Fibroblast of lung (primary cell): ENCODE measurements at regions not wholly inside any gene's neighbourhood (a gene's known extent, or its start where the extent isn't known, plus 50 kb on each side); places are given as distances from the start of the nearest gene placed in this dataset.
"Not testable (repeated sequence)": the region's sequence is repeated elsewhere in the genome, so short reads cannot be mapped to it uniquely, and the experiment has no call there.

ENCODE experiments used
- DNase-seq, 2 donors: peaks; one replicate each; pipeline versions ENCODE4 v3.0.0 to v3.0.0-alpha.2; 2010; ENCODE audit warnings: low read depth in 2 of 2
- H2AFZ ChIP-seq: 2 replicates; pipeline ENCODE4 v1.5.1; 2012; ENCODE audit warnings: low read length, control low read depth, inconsistent platforms
- H3K27ac ChIP-seq: 2 replicates; pipeline ENCODE4 v1.5.1; 2011; ENCODE audit warnings: low read length, control low read depth; ENCODE audit not compliant: insufficient read depth
- H3K27me3 ChIP-seq: 2 replicates; pipeline ENCODE4 v1.5.1; 2011; ENCODE audit warnings: mild to moderate bottlenecking, low read length; ENCODE audit not compliant: control insufficient read depth, insufficient read depth
- H3K36me3 ChIP-seq: 2 replicates; pipeline ENCODE4 v1.5.1; 2011; ENCODE audit warnings: low read length; ENCODE audit not compliant: control insufficient read depth, insufficient read depth
- H3K4me1 ChIP-seq: 2 replicates; pipeline ENCODE4 v1.5.1; 2011; ENCODE audit warnings: low read length; ENCODE audit not compliant: control insufficient read depth, insufficient read depth; ENCODE audit errors: extremely low read depth
- H3K4me2 ChIP-seq: 2 replicates; pipeline ENCODE4 v1.5.1; 2011; ENCODE audit warnings: low read length, control low read depth; ENCODE audit not compliant: insufficient read depth; ENCODE audit errors: extremely low read depth
- H3K4me3 ChIP-seq, 4 experiments: fragments of 200-600 bp in 1 of 4; sonication (generic) in 1 of 4; replicated peaks in 1 of 4; 2 replicates each; pipeline ENCODE4 v1.5.1; 2011 to 2016; ENCODE audit warnings: low read length in 4 of 4, low read depth in 3 of 4, mild to moderate bottlenecking in 3 of 4, control low read depth in 2 of 4, inconsistent platforms in 1 of 4, mixed read lengths in 1 of 4; ENCODE audit not compliant: insufficient read depth in 1 of 4; ENCODE audit errors: control extremely low read depth in 1 of 4
- H3K79me2 ChIP-seq: 2 replicates; pipeline ENCODE4 v1.5.1; 2012; ENCODE audit warnings: mild to moderate bottlenecking, low read length, inconsistent platforms; ENCODE audit not compliant: control insufficient read depth, insufficient read depth
- H3K9ac ChIP-seq: 2 replicates; pipeline ENCODE4 v1.5.1; 2011; ENCODE audit warnings: mild to moderate bottlenecking, low read length, control low read depth; ENCODE audit not compliant: insufficient read depth
- H3K9me3 ChIP-seq: 2 replicates; pipeline ENCODE4 v1.5.1; 2012; ENCODE audit warnings: low read depth, low read length; ENCODE audit not compliant: control insufficient read depth, insufficient read depth
- H4K20me1 ChIP-seq: 2 replicates; pipeline ENCODE4 v1.5.1; 2011; ENCODE audit warnings: low read length; ENCODE audit not compliant: control insufficient read depth, insufficient read depth; ENCODE audit errors: extremely low read depth
- EZH2 ChIP-seq: IDR thresholded peaks from 2 replicates; pipeline ENCODE4 v1.5.1; 2012; ENCODE audit warnings: low read length, control low read depth, mild to moderate bottlenecking; ENCODE audit errors: missing control alignments
- TF ChIP-seq, protein P1 (sequence below), 2 donors: IDR thresholded peaks in 1 of 2; conservative IDR thresholded peaks in 1 of 2; 1 replicate in 1 of 2; 2 replicates in 1 of 2; pipeline ENCODE4 v1.5.1; 2011 to 2012; ENCODE audit warnings: low read length in 2 of 2, control low read depth in 1 of 2, inconsistent platforms in 1 of 2, low read depth in 1 of 2, mild to moderate bottlenecking in 1 of 2

DNA sequence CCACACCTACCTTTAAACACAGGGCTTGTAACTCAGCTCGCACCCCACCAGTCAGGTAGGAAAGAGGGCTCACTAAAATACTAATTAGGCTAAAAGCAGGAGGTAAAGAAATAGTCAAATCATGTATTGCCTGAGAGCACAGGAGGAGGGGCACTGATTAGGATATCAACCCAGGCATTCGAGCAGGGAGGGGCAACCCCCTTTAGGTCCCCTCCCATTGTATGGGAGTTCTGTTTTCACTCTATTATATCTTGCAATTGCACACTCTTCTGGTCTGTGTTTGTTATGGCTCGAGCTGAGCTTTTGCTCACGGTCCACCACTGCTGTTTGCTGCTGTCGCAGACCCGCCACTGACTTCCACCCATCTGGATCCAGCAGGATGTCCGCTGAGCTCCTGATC is 657.2 kb downstream of the PRIM2 start:
- Histone ChIP-seq H3K4me3 (no peak overlapping the region), H4K20me1 (no peaks in the 10 kb centered on the region), H3K79me2 (no peaks in the 10 kb centered on the region), H3K27me3 (no peaks in the 10 kb centered on the region), H2AFZ (no peak overlapping the region), H3K4me2 (no peak overlapping the region), H3K4me1 (no peaks in the 10 kb centered on the region), H3K9ac (no peak overlapping the region), H3K36me3 (no peaks in the 10 kb centered on the region), H3K9me3 (no peaks in the 10 kb centered on the region), H3K27ac (no peak overlapping the region)
- no peak for TF ChIP-seq EZH2
- TF ChIP-seq, protein P1, sequence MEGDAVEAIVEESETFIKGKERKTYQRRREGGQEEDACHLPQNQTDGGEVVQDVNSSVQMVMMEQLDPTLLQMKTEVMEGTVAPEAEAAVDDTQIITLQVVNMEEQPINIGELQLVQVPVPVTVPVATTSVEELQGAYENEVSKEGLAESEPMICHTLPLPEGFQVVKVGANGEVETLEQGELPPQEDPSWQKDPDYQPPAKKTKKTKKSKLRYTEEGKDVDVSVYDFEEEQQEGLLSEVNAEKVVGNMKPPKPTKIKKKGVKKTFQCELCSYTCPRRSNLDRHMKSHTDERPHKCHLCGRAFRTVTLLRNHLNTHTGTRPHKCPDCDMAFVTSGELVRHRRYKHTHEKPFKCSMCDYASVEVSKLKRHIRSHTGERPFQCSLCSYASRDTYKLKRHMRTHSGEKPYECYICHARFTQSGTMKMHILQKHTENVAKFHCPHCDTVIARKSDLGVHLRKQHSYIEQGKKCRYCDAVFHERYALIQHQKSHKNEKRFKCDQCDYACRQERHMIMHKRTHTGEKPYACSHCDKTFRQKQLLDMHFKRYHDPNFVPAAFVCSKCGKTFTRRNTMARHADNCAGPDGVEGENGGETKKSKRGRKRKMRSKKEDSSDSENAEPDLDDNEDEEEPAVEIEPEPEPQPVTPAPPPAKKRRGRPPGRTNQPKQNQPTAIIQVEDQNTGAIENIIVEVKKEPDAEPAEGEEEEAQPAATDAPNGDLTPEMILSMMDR (conservative IDR thresholded peaks at IDR 0.05 in 1 of 2, IDR thresholded peaks at IDR 0.05 in 1 of 2; ENCODE audit: low read depth in 1 of 2, low read length in 2 of 2), result no peak
- no peak for DNase-seq

DNA sequence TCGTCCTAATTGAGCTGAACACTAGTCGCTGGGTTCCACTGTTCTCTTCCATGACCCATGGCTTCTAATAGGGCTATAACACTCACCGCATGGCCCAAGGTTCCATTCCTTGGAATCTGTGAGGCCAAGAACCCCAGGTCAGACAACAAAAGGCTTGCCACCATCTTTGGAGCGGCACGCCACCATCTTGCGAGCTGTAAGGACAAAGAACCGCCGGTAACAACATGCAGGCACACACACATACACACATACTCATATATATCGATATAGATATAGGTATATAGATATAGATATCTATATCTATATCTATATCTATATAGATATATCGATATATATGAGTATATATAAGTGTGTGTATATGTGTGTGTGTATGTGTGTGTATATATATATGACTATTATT is 657.7 kb downstream of the PRIM2 start:
- H4K20me1 ChIP-seq, H3K4me1 ChIP-seq, H3K9ac ChIP-seq, H3K79me2 ChIP-seq, H3K4me3 ChIP-seq, DNase-seq, H2AFZ ChIP-seq, H3K27ac ChIP-seq, H3K27me3 ChIP-seq, H3K4me2 ChIP-seq, H3K36me3 ChIP-seq, H3K9me3 ChIP-seq: not testable (repeated sequence)

DNA sequence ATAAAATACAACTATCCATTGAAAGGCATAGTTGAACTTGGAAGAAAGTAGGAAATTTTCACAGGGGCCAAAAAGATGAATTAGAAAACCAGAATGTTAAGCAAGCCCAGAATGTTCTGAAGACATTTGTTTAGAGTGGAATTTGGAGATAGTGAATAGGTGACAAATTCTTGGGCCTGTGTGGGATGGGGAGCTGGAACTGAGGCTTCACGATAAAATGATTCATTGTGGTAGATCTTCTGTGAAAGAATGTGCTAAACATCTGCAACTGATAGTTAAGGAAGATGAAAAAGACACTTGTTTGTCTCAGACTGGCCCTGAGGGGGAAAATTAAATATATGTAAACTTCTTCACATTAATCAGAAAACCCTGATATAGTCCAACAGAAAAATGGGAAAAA is 658.9 kb downstream of the PRIM2 start:
- H4K20me1 ChIP-seq, H3K9me3 ChIP-seq, H3K27ac ChIP-seq, H3K9ac ChIP-seq, H3K4me1 ChIP-seq, H3K4me2 ChIP-seq, H3K36me3 ChIP-seq, DNase-seq, H3K79me2 ChIP-seq, H2AFZ ChIP-seq, H3K4me3 ChIP-seq, H3K27me3 ChIP-seq: not testable (repeated sequence)

DNA sequence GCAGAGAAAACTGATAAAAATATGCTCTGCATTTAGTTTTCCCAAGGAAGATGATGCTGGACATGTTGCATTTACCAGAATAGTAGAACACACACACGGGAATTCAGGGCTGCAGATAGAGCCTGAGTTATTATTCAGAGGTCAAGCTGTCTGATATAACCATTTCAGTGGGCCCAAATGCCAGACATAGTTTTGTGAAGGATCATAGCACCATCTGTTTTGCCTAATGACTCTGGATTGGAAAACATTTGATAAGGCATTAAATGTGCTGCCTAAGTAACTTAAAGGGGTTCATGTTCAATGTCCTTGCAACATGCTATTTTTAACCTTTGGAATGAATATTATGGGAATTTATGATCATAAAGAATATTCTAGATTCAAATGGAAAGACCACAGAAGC is 666.2 kb downstream of the PRIM2 start:
- H3K36me3 ChIP-seq, H3K79me2 ChIP-seq, H3K27me3 ChIP-seq, H3K9me3 ChIP-seq, H3K4me1 ChIP-seq, H4K20me1 ChIP-seq, H3K4me3 ChIP-seq, H3K27ac ChIP-seq, H3K4me2 ChIP-seq, H3K9ac ChIP-seq, H2AFZ ChIP-seq: not testable (repeated sequence)
- peak in 1 of 2 donors; percentile 36 for DNase-seq

DNA sequence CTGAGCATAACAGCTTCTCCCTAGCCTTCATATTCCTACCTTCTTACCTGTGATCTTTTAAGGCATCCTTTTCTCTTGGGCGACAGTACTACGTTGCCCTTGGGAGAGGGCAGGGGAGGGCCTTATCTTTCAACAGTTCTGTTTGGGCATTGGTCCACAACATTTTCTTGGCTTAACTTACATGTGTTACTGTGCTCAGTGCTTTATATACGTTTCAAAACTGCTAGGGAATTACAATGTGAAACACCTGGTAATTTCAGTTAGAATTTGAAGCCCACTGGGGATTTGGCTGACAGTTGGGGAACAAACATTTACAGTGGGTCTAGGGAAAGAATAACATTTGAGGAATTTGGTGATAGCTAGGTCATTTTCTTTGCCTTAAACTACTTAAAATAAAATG is 667.1 kb downstream of the PRIM2 start:
- not testable (repeated sequence) for H2AFZ ChIP-seq, H3K9me3 ChIP-seq, H3K4me1 ChIP-seq, H3K79me2 ChIP-seq, H4K20me1 ChIP-seq, H3K27ac ChIP-seq, H3K27me3 ChIP-seq, DNase-seq, H3K36me3 ChIP-seq, H3K4me3 ChIP-seq, H3K4me2 ChIP-seq, H3K9ac ChIP-seq

DNA sequence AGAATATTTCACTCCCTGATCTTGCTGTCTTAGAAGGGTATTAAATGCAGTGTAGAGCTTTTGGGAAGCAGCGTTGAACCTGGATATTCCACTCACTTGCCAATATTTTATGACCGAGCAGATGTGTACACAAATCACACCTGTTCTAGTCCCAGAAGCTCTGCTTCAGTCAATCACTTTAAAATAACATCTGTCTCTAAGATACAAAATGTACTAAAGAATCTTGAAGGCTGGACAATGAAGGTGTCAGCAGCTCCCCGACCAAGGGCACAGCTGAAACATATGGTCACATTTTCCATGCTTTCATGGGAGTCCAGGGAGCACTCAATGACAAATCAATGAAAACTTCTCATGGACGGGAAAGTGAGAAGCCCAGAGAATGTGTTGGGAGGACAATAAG is 668.3 kb downstream of the PRIM2 start:
- DNase-seq, H3K79me2 ChIP-seq, H3K4me2 ChIP-seq, H3K4me3 ChIP-seq, H3K36me3 ChIP-seq, H4K20me1 ChIP-seq, H3K27me3 ChIP-seq, H3K27ac ChIP-seq, H3K9me3 ChIP-seq, H3K9ac ChIP-seq, H2AFZ ChIP-seq, H3K4me1 ChIP-seq: not testable (repeated sequence)
